ENCODE measurements at regions not wholly inside any gene's neighbourhood (a gene's known extent, or its start where the extent isn't known, plus 50 kb on each side); places are given as distances from the start of the nearest gene placed in this dataset.

DNA sequence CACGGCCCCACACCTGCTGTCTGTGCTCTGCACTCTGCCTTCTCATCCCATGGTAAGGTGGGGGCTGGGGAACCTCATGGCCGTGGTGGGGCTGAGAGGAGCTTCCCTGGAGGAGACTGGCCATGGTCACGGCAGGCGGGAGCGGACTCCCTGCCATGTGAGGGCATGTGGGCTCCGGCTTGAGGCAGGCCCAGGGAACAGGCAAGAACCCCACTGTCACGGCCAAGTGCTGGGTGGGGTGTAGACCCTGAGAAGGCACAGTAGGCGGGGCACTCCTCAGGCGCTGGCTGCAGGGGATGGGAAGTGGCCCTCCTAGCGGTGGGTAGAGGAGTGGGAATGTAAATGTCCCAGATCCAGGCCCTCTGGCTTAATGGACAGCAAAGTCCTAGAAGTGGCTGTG lies 1262.7 kb downstream of the BRD1 start:
- DNase-seq (ENCODE audit: low read depth), result no peak
- TF ChIP-seq, protein P1, sequence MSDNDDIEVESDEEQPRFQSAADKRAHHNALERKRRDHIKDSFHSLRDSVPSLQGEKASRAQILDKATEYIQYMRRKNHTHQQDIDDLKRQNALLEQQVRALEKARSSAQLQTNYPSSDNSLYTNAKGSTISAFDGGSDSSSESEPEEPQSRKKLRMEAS (IDR thresholded peaks at IDR 0.05; ENCODE audit: low read depth, low read length), result no peak
- TF ChIP-seq MYC (IDR thresholded peaks at IDR 0.05; ENCODE audit: low read depth, low read length), result no peak
- TF ChIP-seq, protein P2, sequence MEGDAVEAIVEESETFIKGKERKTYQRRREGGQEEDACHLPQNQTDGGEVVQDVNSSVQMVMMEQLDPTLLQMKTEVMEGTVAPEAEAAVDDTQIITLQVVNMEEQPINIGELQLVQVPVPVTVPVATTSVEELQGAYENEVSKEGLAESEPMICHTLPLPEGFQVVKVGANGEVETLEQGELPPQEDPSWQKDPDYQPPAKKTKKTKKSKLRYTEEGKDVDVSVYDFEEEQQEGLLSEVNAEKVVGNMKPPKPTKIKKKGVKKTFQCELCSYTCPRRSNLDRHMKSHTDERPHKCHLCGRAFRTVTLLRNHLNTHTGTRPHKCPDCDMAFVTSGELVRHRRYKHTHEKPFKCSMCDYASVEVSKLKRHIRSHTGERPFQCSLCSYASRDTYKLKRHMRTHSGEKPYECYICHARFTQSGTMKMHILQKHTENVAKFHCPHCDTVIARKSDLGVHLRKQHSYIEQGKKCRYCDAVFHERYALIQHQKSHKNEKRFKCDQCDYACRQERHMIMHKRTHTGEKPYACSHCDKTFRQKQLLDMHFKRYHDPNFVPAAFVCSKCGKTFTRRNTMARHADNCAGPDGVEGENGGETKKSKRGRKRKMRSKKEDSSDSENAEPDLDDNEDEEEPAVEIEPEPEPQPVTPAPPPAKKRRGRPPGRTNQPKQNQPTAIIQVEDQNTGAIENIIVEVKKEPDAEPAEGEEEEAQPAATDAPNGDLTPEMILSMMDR (IDR thresholded peaks at IDR 0.05; ENCODE audit: low read depth, low read length), result no peak
- no peak for TF ChIP-seq POLR2A (IDR thresholded peaks at IDR 0.05; ENCODE audit: extremely low read depth, insufficient read length)
- no peak overlapping the region for H3K4me3 ChIP-seq (ENCODE audit: low read depth, low read length)

DNA sequence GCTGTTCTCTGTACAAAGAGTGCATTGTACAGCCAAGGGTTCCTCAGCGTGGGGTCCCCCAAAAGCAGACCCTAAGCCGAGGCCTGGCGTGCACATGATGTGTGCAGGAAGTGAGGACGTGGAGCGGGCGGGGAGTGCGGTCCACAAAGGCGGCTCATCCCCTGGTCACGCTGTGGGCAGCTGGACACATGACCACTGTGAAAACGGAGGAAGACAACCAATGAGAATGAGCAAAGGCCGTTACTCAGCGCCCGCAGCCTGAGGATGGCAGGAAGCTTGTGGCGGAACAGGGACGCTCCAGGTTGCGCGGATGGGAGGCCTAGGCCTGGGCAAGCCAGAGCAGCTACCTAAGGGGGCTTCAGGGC lies 1263.7 kb downstream of the BRD1 start:
- H3K4me3 ChIP-seq (ENCODE audit: low read depth, low read length), result no peak overlapping the region
- TF ChIP-seq, protein P1 (IDR thresholded peaks at IDR 0.05; ENCODE audit: low read depth, low read length), result no peak
- TF ChIP-seq POLR2A (IDR thresholded peaks at IDR 0.05; ENCODE audit: extremely low read depth, insufficient read length), result no peak
- TF ChIP-seq, protein P2 (IDR thresholded peaks at IDR 0.05; ENCODE audit: low read depth, low read length), result no peak
- TF ChIP-seq MYC (IDR thresholded peaks at IDR 0.05; ENCODE audit: low read depth, low read length), result no peak
- DNase-seq (ENCODE audit: low read depth), result no peak

DNA sequence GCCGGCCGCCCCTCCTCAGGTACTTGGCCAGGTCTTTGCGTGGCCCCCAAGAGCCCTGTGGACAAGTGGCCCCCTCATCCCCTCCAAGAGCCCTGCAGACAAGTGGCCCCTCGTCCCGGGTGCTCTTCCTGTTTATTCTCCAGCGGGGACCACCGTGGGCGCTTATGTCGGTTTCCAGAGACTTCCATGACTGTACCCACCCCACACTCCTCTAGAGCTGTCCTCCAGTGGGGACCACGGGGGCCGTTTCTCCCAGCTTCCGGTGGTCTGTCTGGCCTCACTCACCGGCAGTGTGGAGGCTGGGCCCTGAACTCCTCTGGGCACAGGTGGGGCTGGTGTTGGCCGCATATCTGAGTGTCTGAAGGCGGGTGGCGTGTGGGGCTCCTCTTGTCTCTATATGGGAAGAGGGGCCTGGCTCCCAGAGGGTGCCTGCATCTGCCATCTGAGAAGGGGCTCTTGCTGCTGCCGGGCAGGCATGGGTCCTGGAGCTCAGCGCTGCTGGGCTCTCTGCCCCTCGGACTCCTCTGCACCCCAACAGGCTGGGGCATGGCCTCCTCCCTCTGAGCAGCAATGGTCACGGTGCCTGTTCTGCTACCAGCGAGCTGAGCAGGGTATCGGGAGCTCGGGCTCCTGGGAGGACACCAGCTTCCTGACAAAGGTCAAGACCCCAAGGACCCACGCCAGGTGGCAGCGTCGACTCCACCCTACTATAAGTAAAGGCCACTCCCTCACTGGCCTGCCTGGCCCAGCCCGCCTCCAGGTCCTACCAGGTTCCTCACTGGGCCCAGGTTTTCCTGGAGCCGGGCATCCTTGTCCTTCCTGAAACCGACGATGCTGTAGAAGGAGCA lies 1264.3 kb downstream of the BRD1 start:
- DNase-seq (ENCODE audit: low read depth), result no peak
- TF ChIP-seq, protein P1 (IDR thresholded peaks at IDR 0.05; ENCODE audit: low read depth, low read length), result no peak
- no peak for TF ChIP-seq POLR2A (IDR thresholded peaks at IDR 0.05; ENCODE audit: extremely low read depth, insufficient read length)
- TF ChIP-seq MYC (IDR thresholded peaks at IDR 0.05; ENCODE audit: low read depth, low read length), result no peak
- no peak overlapping the region for H3K4me3 ChIP-seq (ENCODE audit: low read depth, low read length)

DNA sequence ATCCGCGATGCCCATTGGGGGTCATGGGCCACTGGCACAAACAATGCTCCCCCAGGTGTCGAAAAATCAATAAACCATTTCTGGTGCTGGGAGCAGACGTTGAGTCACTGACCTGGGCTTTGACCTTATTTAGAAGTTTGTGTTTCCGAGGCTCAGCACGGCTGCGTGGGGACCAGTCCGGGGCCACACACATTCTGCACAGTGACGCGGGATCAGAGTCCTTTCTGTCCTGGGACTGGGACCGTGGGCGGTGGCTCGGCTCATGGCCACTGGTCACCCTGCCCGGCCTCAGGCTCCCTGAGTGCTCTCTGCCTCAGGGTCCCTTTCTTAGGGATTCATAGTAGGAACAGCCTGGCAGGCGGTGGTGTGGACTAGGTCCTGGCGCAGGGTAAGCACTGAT lies 1266.0 kb downstream of the BRD1 start:
- no peak overlapping the region for H3K4me3 ChIP-seq (ENCODE audit: low read depth, low read length)
- no peak for DNase-seq (ENCODE audit: low read depth)
- TF ChIP-seq, protein P2 (IDR thresholded peaks at IDR 0.05; ENCODE audit: low read depth, low read length), result no peak
- TF ChIP-seq MYC (IDR thresholded peaks at IDR 0.05; ENCODE audit: low read depth, low read length) (no peak), POLR2A (IDR thresholded peaks at IDR 0.05; ENCODE audit: extremely low read depth, insufficient read length) (no peak)
- TF ChIP-seq, protein P1 (IDR thresholded peaks at IDR 0.05; ENCODE audit: low read depth, low read length), result no peak

DNA sequence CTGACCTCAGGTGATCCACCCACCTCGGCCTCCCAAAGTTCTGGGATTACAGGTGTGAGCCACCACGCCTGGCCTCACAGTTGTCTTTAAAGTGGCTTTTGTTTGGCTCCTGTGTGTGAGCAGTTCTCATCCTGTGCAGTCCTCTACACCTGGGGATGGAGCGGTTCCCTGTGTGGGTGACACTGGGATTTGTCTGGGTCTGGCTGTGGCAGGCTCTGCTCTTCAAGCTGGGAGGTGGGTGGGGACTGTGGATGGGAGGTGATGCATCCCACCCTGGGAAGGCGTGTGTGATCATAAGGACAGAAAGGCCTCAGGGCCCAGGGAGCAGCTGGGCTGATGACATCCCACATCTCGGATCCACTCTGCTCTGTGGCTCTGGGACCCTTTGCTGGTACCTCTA lies 1266.8 kb downstream of the BRD1 start:
- DNase-seq (ENCODE audit: low read depth), result no peak
- H3K4me3 ChIP-seq (ENCODE audit: low read depth, low read length), result no peak overlapping the region
- TF ChIP-seq, protein P2 (IDR thresholded peaks at IDR 0.05; ENCODE audit: low read depth, low read length), result no peak
- TF ChIP-seq, protein P1 (IDR thresholded peaks at IDR 0.05; ENCODE audit: low read depth, low read length), result no peak
- TF ChIP-seq POLR2A (IDR thresholded peaks at IDR 0.05; ENCODE audit: extremely low read depth, insufficient read length) (no peak), MYC (IDR thresholded peaks at IDR 0.05; ENCODE audit: low read depth, low read length) (no peak)

DNA sequence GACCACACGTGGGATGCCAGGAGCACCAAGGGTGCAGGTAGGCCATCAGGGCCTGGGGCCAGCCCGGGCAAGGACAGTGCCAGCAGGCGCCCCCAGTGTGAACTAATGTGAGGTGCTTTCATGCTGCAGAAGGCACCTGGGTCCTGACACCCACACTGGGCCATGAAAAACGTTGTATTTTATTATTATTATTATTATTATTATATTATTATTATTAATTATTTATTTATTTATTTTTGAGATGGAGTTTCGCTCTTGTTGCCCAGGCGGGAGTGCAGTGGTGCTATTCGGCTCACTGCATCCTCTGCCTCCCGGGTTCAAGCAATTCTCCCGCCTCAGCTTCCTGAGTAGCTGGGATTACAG lies 1267.3 kb downstream of the BRD1 start:
- no peak overlapping the region for H3K4me3 ChIP-seq (ENCODE audit: low read depth, low read length)
- no peak for DNase-seq (ENCODE audit: low read depth)
- TF ChIP-seq, protein P2 (IDR thresholded peaks at IDR 0.05; ENCODE audit: low read depth, low read length), result no peak
- TF ChIP-seq, protein P1 (IDR thresholded peaks at IDR 0.05; ENCODE audit: low read depth, low read length), result no peak
- no peak for TF ChIP-seq POLR2A (IDR thresholded peaks at IDR 0.05; ENCODE audit: extremely low read depth, insufficient read length)
- TF ChIP-seq MYC (IDR thresholded peaks at IDR 0.05; ENCODE audit: low read depth, low read length), result no peak

Data from NB4 (cell line).